ENCODE measurements at regions not wholly inside any gene's neighbourhood (a gene's known extent, or its start where the extent isn't known, plus 50 kb on each side); places are given as distances from the start of the nearest gene placed in this dataset.

- TF ChIP-seq POLR2AphosphoS5 (IDR thresholded peaks at IDR 0.05; ENCODE audit: low read length), result no peak
- TF ChIP-seq CEBPZ (IDR thresholded peaks at IDR 0.05; ENCODE audit: low read depth, low read length), result no peak
- TF ChIP-seq RBBP5 (conservative IDR thresholded peaks at IDR 0.05), result no peak
- no peak for TF ChIP-seq POLR2A (IDR thresholded peaks at IDR 0.05; ENCODE audit: low read depth, low read length)
- TF ChIP-seq CTCF (IDR thresholded peaks at IDR 0.05 in 2 of 3, conservative IDR thresholded peaks at IDR 0.05 in 1 of 3; ENCODE audit: control insufficient read depth in 2 of 3, extremely low read depth in 1 of 3, insufficient read depth in 1 of 3, low read depth in 3 of 3, low read length in 3 of 3), result no peak
- no peak for TF ChIP-seq CBX5 (IDR thresholded peaks at IDR 0.05; ENCODE audit: low read depth)
- TF ChIP-seq REST (IDR thresholded peaks at IDR 0.05; ENCODE audit: low read depth, low read length), result no peak
- no peak for TF ChIP-seq STAT1 (conservative IDR thresholded peaks at IDR 0.05)
Measured at GRCh38 chr1:191890433-191891088, 267.7 kb upstream of the RGS18 start.

All from GM12878 (cell line).